ENCODE measurements at regions not wholly inside any gene's neighbourhood (a gene's known extent, or its start where the extent isn't known, plus 50 kb on each side); places are given as distances from the start of the nearest gene placed in this dataset.

GRCh38 chr6:4510906-4511640 lies 265.1 kb upstream of the CDYL start:
- no peaks in the 10 kb centered on the region for H3K4me1 ChIP-seq (ENCODE audit: low read depth, poor library complexity, severe bottlenecking)
- H3K79me2 ChIP-seq (ENCODE audit: insufficient read depth, low read depth), result no peaks in the 10 kb centered on the region
- no peaks in the 10 kb centered on the region for H3K36me3 ChIP-seq (ENCODE audit: insufficient read depth)
- H2AFZ ChIP-seq (ENCODE audit: low read depth), result no peak overlapping the region
- H3K4me3 ChIP-seq (IDR thresholded peaks at IDR 0.05; ENCODE audit: insufficient read depth, low read depth, low read length), result no peak overlapping the region
- no peak overlapping the region for H3K4me2 ChIP-seq
- no peaks in the 10 kb centered on the region for H3K27me3 ChIP-seq (ENCODE audit: insufficient read depth, low read depth)
- no peak for TF ChIP-seq CTCF (conservative IDR thresholded peaks at IDR 0.05; ENCODE audit: low read depth, low read length)
- H3K27ac ChIP-seq, result no peak overlapping the region
- H4K20me1 ChIP-seq (ENCODE audit: insufficient read depth), result no peaks in the 10 kb centered on the region
- H3K9ac ChIP-seq, result no peak overlapping the region

- H3K27me3 ChIP-seq (ENCODE audit: insufficient read depth, low read depth), result no peaks in the 10 kb centered on the region
- no peaks in the 10 kb centered on the region for H3K36me3 ChIP-seq (ENCODE audit: insufficient read depth)
- H3K4me1 ChIP-seq (ENCODE audit: low read depth, poor library complexity, severe bottlenecking), result no peaks in the 10 kb centered on the region
- no peak overlapping the region for H3K4me2 ChIP-seq
- H2AFZ ChIP-seq (ENCODE audit: low read depth), result no peak overlapping the region
- H4K20me1 ChIP-seq (ENCODE audit: insufficient read depth), result no peaks in the 10 kb centered on the region
- no peak overlapping the region for H3K4me3 ChIP-seq (IDR thresholded peaks at IDR 0.05; ENCODE audit: insufficient read depth, low read depth, low read length)
- no peaks in the 10 kb centered on the region for H3K79me2 ChIP-seq (ENCODE audit: insufficient read depth, low read depth)
- no peak for TF ChIP-seq CTCF (conservative IDR thresholded peaks at IDR 0.05; ENCODE audit: low read depth, low read length)
- H3K27ac ChIP-seq, result no peak overlapping the region
- no peak overlapping the region for H3K9ac ChIP-seq
Observed at GRCh38 chr6:4510317-4510716, 265.9 kb upstream of the CDYL start.

GRCh38 chr6:4509506-4509905 lies 266.7 kb upstream of the CDYL start:
- no peak overlapping the region for H3K9ac ChIP-seq
- no peaks in the 10 kb centered on the region for H4K20me1 ChIP-seq (ENCODE audit: insufficient read depth)
- no peak overlapping the region for H2AFZ ChIP-seq (ENCODE audit: low read depth)
- no peak overlapping the region for H3K27ac ChIP-seq
- no peaks in the 10 kb centered on the region for H3K79me2 ChIP-seq (ENCODE audit: insufficient read depth, low read depth)
- H3K4me3 ChIP-seq (IDR thresholded peaks at IDR 0.05; ENCODE audit: insufficient read depth, low read depth, low read length), result no peak overlapping the region
- H3K4me1 ChIP-seq (ENCODE audit: low read depth, poor library complexity, severe bottlenecking), result no peaks in the 10 kb centered on the region
- H3K4me2 ChIP-seq, result no peak overlapping the region
- no peaks in the 10 kb centered on the region for H3K36me3 ChIP-seq (ENCODE audit: insufficient read depth)
- TF ChIP-seq CTCF (conservative IDR thresholded peaks at IDR 0.05; ENCODE audit: low read depth, low read length), result no peak
- no peaks in the 10 kb centered on the region for H3K27me3 ChIP-seq (ENCODE audit: insufficient read depth, low read depth)

GRCh38 chr6:4506792-4507191 lies 269.4 kb upstream of the CDYL start:
- TF ChIP-seq CTCF (conservative IDR thresholded peaks at IDR 0.05; ENCODE audit: low read depth, low read length), result no peak
- Histone ChIP-seq H3K4me3 (IDR thresholded peaks at IDR 0.05; ENCODE audit: insufficient read depth, low read depth, low read length) (no peak overlapping the region), H3K27me3 (ENCODE audit: insufficient read depth, low read depth) (no peaks in the 10 kb centered on the region), H3K27ac (no peak overlapping the region), H2AFZ (ENCODE audit: low read depth) (no peak overlapping the region), H4K20me1 (ENCODE audit: insufficient read depth) (no peaks in the 10 kb centered on the region), H3K36me3 (ENCODE audit: insufficient read depth) (no peaks in the 10 kb centered on the region), H3K4me1 (ENCODE audit: low read depth, poor library complexity, severe bottlenecking) (no peaks in the 10 kb centered on the region), H3K9ac (no peak overlapping the region), H3K79me2 (ENCODE audit: insufficient read depth, low read depth) (no peaks in the 10 kb centered on the region), H3K4me2 (no peak overlapping the region)

Data from KMS-11 (cell line).